GM23338 (cell line): ENCODE measurements at regions not wholly inside any gene's neighbourhood (a gene's known extent, or its start where the extent isn't known, plus 50 kb on each side); places are given as distances from the start of the nearest gene placed in this dataset.

Experiments used
- ATAC-seq: fragments of 200-7000 bp; cut with Tn5 transposase; 3 replicates; pipeline ENCODE4 v1.9.1; 2020
- DNase-seq: peaks from one replicate; pipeline ENCODE4 v3.0.0-alpha.2; 2015; ENCODE audit warnings: low spot score
- H2AFZ ChIP-seq: fragments of 200-600 bp; sonication (generic); 2 replicates; pipeline ENCODE4 v1.8.0; 2016; ENCODE audit warnings: antibody characterized with exemption, mild to moderate bottlenecking, moderate library complexity
- H3F3A ChIP-seq: fragments of 200-600 bp; sonication (generic); replicated peaks from 2 replicates; pipeline ENCODE4 v1.8.0; 2017; ENCODE audit warnings: antibody characterized with exemption, mixed run types, low read depth
- H3K27ac ChIP-seq: fragments of 200-600 bp; sonication (generic); 2 replicates; pipeline ENCODE4 v1.6.1; 2016; ENCODE audit warnings: low read depth
- H3K27me3 ChIP-seq: fragments of 200-600 bp; sonication (generic); 2 replicates; pipeline ENCODE4 v1.8.0; 2016; ENCODE audit warnings: mild to moderate bottlenecking, mixed run types, moderate library complexity; ENCODE audit not compliant: insufficient read depth
- H3K36me3 ChIP-seq: fragments of 200-600 bp; sonication (generic); 2 replicates; pipeline ENCODE4 v1.8.0; 2016; ENCODE audit warnings: mild to moderate bottlenecking; ENCODE audit not compliant: insufficient read depth
- H3K4me1 ChIP-seq: fragments of 200-600 bp; sonication (generic); 2 replicates; pipeline ENCODE4 v1.8.0; 2016; ENCODE audit warnings: mild to moderate bottlenecking, moderate library complexity; ENCODE audit not compliant: insufficient read depth
- H3K4me2 ChIP-seq: fragments of 200-600 bp; sonication (generic); 2 replicates; pipeline ENCODE4 v1.7.1; 2017; ENCODE audit warnings: mixed run types
- H3K4me3 ChIP-seq: fragments of 200-600 bp; sonication (generic); 2 replicates; pipeline ENCODE4 v1.6.1; 2016; ENCODE audit warnings: mixed run types
- H3K79me2 ChIP-seq: fragments of 200-600 bp; sonication (generic); replicated peaks from 2 replicates; pipeline ENCODE4 v1.8.0; 2017; ENCODE audit warnings: mild to moderate bottlenecking; ENCODE audit not compliant: insufficient read depth
- H3K9me2 ChIP-seq: fragments of 200-600 bp; sonication (generic); 2 replicates; pipeline ENCODE4 v1.8.0; 2017; ENCODE audit not compliant: insufficient read depth
- H4K20me1 ChIP-seq: fragments of 200-600 bp; sonication (generic); replicated peaks from 2 replicates; pipeline ENCODE4 v1.8.0; 2017; ENCODE audit warnings: mild to moderate bottlenecking; ENCODE audit not compliant: insufficient read depth
- H3K27ac Mint-ChIP-seq: 2 replicates; pipeline ENCODE4 v1.8.0; 2020; ENCODE audit warnings: inconsistent platforms, mild to moderate bottlenecking, moderate library complexity, mixed read lengths
- H3K27me3 Mint-ChIP-seq: 3 replicates; pipeline ENCODE4 v1.8.0; 2022; ENCODE audit warnings: low read depth, mild to moderate bottlenecking, moderate library complexity, mixed read lengths, inconsistent platforms; ENCODE audit not compliant: insufficient read depth, poor library complexity
- H3K36me3 Mint-ChIP-seq: 3 replicates; pipeline ENCODE4 v1.8.0; 2021; ENCODE audit warnings: low read depth, mild to moderate bottlenecking, inconsistent platforms, moderate library complexity, mixed read lengths
- H3K4me1 Mint-ChIP-seq: 3 replicates; pipeline ENCODE4 v1.8.0; 2020; ENCODE audit warnings: mild to moderate bottlenecking, inconsistent platforms, mixed read lengths
- H3K4me3 Mint-ChIP-seq: 3 replicates; pipeline ENCODE4 v1.8.0; 2021; ENCODE audit warnings: moderate library complexity, mild to moderate bottlenecking, inconsistent platforms, mixed read lengths
- H3K9me3 Mint-ChIP-seq: 3 replicates; pipeline ENCODE4 v1.8.0; 2020; ENCODE audit warnings: moderate library complexity, mild to moderate bottlenecking, inconsistent platforms, mixed read lengths
- CREB1 ChIP-seq: fragments of 250-450 bp; sonication (Bioruptor Pico); IDR thresholded peaks from 2 replicates; pipeline ENCODE4 v1.5.0; 2020; ENCODE audit warnings: low read depth, mild to moderate bottlenecking, moderate library complexity
- CTCF ChIP-seq, 2 experiments: fragments of 200-600 bp in 1 of 2; sonication (generic) in 1 of 2; conservative IDR thresholded peaks; 2 replicates each; pipeline versions ENCODE4 v1.5.1 to v1.6.1; 2016 to 2017; ENCODE audit warnings: antibody characterized with exemption in 2 of 2, low read depth in 2 of 2, mild to moderate bottlenecking in 2 of 2, moderate library complexity in 1 of 2
- ETS1 ChIP-seq: IDR thresholded peaks from 2 replicates; pipeline ENCODE4 v1.6.1; 2016; ENCODE audit warnings: antibody characterized with exemption
- EZH2 ChIP-seq: fragments of 200-600 bp; sonication (generic); IDR thresholded peaks from one replicate; pipeline ENCODE4 v1.8.0; 2017; ENCODE audit warnings: antibody characterized with exemption, mild to moderate bottlenecking, low read depth; ENCODE audit not compliant: unreplicated experiment
- EZH2phosphoT487 ChIP-seq: fragments of 200-600 bp; sonication (generic); IDR thresholded peaks from one replicate; pipeline ENCODE4 v1.8.1; 2018; ENCODE audit warnings: antibody characterized with exemption; ENCODE audit not compliant: unreplicated experiment
- JUNB ChIP-seq: IDR thresholded peaks from one replicate; pipeline ENCODE4 v1.6.1; 2016; ENCODE audit warnings: antibody characterized with exemption; ENCODE audit not compliant: unreplicated experiment
- NANOG ChIP-seq: IDR thresholded peaks from 2 replicates; pipeline ENCODE4 v1.6.1; 2016; ENCODE audit warnings: antibody characterized with exemption, borderline replicate concordance
- POLR2AphosphoS5 ChIP-seq: IDR thresholded peaks from 2 replicates; pipeline ENCODE4 v1.6.1; 2016; ENCODE audit warnings: antibody characterized with exemption, low read depth
- STAT1 ChIP-seq: IDR thresholded peaks from one replicate; pipeline ENCODE4 v1.6.1; 2016; ENCODE audit warnings: antibody characterized with exemption; ENCODE audit not compliant: unreplicated experiment
- ZNF114 ChIP-seq: fragments of 250-450 bp; sonication (Bioruptor Pico); IDR thresholded peaks from 2 replicates; pipeline ENCODE4 v1.5.0; 2020; ENCODE audit warnings: mild to moderate bottlenecking, moderate library complexity
- ZNF331 ChIP-seq: fragments of 250-450 bp; sonication (Bioruptor Pico); IDR thresholded peaks from 2 replicates; pipeline ENCODE4 v1.5.0; 2020; ENCODE audit warnings: low read depth, mild to moderate bottlenecking, moderate library complexity
- ZNF462 ChIP-seq: fragments of 250-450 bp; sonication (Bioruptor Pico); IDR thresholded peaks from 2 replicates; pipeline ENCODE4 v1.5.0; 2020; ENCODE audit warnings: mild to moderate bottlenecking, moderate library complexity
- TF ChIP-seq, protein P1 (sequence below): IDR thresholded peaks from one replicate; pipeline ENCODE4 v1.6.1; 2018; ENCODE audit warnings: antibody characterized with exemption; ENCODE audit not compliant: unreplicated experiment

- ATAC-seq: no peak
- TF ChIP-seq JUNB (no peak), NANOG (no peak), ZNF331 (CRISPR knock-in tag) (no peak), ZNF114 (CRISPR knock-in tag) (no peak), STAT1 (no peak), CTCF (conservative IDR thresholded peaks at IDR 0.05; ENCODE audit: low read depth in 2 of 2) (no peak), POLR2AphosphoS5 (no peak), ETS1 (no peak), CREB1 (CRISPR knock-in tag) (no peak), EZH2phosphoT487 (no peak), EZH2 (no peak), ZNF462 (CRISPR knock-in tag) (no peak)
- TF ChIP-seq, protein P1, sequence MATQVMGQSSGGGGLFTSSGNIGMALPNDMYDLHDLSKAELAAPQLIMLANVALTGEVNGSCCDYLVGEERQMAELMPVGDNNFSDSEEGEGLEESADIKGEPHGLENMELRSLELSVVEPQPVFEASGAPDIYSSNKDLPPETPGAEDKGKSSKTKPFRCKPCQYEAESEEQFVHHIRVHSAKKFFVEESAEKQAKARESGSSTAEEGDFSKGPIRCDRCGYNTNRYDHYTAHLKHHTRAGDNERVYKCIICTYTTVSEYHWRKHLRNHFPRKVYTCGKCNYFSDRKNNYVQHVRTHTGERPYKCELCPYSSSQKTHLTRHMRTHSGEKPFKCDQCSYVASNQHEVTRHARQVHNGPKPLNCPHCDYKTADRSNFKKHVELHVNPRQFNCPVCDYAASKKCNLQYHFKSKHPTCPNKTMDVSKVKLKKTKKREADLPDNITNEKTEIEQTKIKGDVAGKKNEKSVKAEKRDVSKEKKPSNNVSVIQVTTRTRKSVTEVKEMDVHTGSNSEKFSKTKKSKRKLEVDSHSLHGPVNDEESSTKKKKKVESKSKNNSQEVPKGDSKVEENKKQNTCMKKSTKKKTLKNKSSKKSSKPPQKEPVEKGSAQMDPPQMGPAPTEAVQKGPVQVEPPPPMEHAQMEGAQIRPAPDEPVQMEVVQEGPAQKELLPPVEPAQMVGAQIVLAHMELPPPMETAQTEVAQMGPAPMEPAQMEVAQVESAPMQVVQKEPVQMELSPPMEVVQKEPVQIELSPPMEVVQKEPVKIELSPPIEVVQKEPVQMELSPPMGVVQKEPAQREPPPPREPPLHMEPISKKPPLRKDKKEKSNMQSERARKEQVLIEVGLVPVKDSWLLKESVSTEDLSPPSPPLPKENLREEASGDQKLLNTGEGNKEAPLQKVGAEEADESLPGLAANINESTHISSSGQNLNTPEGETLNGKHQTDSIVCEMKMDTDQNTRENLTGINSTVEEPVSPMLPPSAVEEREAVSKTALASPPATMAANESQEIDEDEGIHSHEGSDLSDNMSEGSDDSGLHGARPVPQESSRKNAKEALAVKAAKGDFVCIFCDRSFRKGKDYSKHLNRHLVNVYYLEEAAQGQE: no peak
- H3K36me3 Mint-ChIP-seq: peaks cover 29% of the 10 kb centered on the region; the same call in 2 of the 3 replicates
- no peaks in the 10 kb centered on the region for H3K36me3 ChIP-seq
- H3K9me2 ChIP-seq: no peaks in the 10 kb centered on the region
- H2AFZ ChIP-seq: no peak overlapping the region
- no peaks in the 10 kb centered on the region for H4K20me1 ChIP-seq
- no peaks in the 10 kb centered on the region for H3K27me3 Mint-ChIP-seq
- H3K27me3 ChIP-seq: no peaks in the 10 kb centered on the region
- no peaks in the 10 kb centered on the region for H3K79me2 ChIP-seq
- H3K4me3 Mint-ChIP-seq: no peak overlapping the region
- H3K4me1 ChIP-seq: no peaks in the 10 kb centered on the region
- no peak for DNase-seq
- H3K9me3 Mint-ChIP-seq: peaks cover 26% of the 10 kb centered on the region
- H3K4me3 ChIP-seq: no peak overlapping the region
- H3K4me2 ChIP-seq: no peak overlapping the region
- H3F3A ChIP-seq: no peaks in the 10 kb centered on the region
- H3K27ac ChIP-seq: no peak overlapping the region
- H3K4me1 Mint-ChIP-seq: no peaks in the 10 kb centered on the region
- H3K27ac Mint-ChIP-seq: no peak overlapping the region
These were observed 577.9 kb upstream of the ZFP42 start for GRCh38 chr4:187417721-187418120.
